ENCODE measurements at regions not wholly inside any gene's neighbourhood (a gene's known extent, or its start where the extent isn't known, plus 50 kb on each side); places are given as distances from the start of the nearest gene placed in this dataset.
"Not testable (repeated sequence)": the region's sequence is repeated elsewhere in the genome, so short reads cannot be mapped to it uniquely, and the experiment has no call there.

- DNase-seq (ENCODE audit: low read depth), result no peak
Measured at GRCh38 chr5:68067976-68068603, 147.5 kb upstream of the PIK3R1 start.

GRCh38 chr5:68067291-68067690, 148.3 kb upstream of the PIK3R1 start:
- DNase-seq (ENCODE audit: low read depth), result no peak

GRCh38 chr5:68066277-68066955, 149.1 kb upstream of the PIK3R1 start:
- DNase-seq (ENCODE audit: low read depth), result no peak

- not testable (repeated sequence) for DNase-seq (ENCODE audit: low read depth)
Measured at GRCh38 chr5:68065321-68065720, 150.2 kb upstream of the PIK3R1 start.

GRCh38 chr5:68060382-68060781, 155.2 kb upstream of the PIK3R1 start:
- DNase-seq (ENCODE audit: low read depth), result no peak

GRCh38 chr5:68057191-68057590, 158.4 kb upstream of the PIK3R1 start:
- no peak for DNase-seq (ENCODE audit: low read depth)

- DNase-seq (ENCODE audit: low read depth), result no peak
Measured at GRCh38 chr5:68055686-68056085, 159.9 kb upstream of the PIK3R1 start.

- DNase-seq (ENCODE audit: low read depth), result no peak
Measured at GRCh38 chr5:68054638-68055037, 160.9 kb upstream of the PIK3R1 start.

GRCh38 chr5:68053202-68053601, 162.4 kb upstream of the PIK3R1 start:
- DNase-seq (ENCODE audit: low read depth), result no peak

- DNase-seq (ENCODE audit: low read depth), result no peak
Measured at GRCh38 chr5:68049053-68049713, 166.4 kb upstream of the PIK3R1 start.

- DNase-seq (ENCODE audit: low read depth), result no peak
Measured at GRCh38 chr5:68048516-68048915, 167.0 kb upstream of the PIK3R1 start.

GRCh38 chr5:68048054-68048453, 167.5 kb upstream of the PIK3R1 start:
- not testable (repeated sequence) for DNase-seq (ENCODE audit: low read depth)

GRCh38 chr5:68047035-68047434, 168.5 kb upstream of the PIK3R1 start:
- no peak for DNase-seq (ENCODE audit: low read depth)

- peak; percentile 93 for DNase-seq (ENCODE audit: low read depth)
Measured at GRCh38 chr5:68046445-68046844, 169.1 kb upstream of the PIK3R1 start.

GRCh38 chr5:68041293-68041692, 174.3 kb upstream of the PIK3R1 start:
- no peak for DNase-seq (ENCODE audit: low read depth)

- no peak for DNase-seq (ENCODE audit: low read depth)
Measured at GRCh38 chr5:68037546-68037945, 178.0 kb upstream of the PIK3R1 start.

- no peak for DNase-seq (ENCODE audit: low read depth)
Measured at GRCh38 chr5:68033961-68034571, 181.5 kb upstream of the PIK3R1 start.

- no peak for DNase-seq (ENCODE audit: low read depth)
Measured at GRCh38 chr5:68033029-68033428, 182.5 kb upstream of the PIK3R1 start.

- no peak for DNase-seq (ENCODE audit: low read depth)
Measured at GRCh38 chr5:68032216-68032762, 183.3 kb upstream of the PIK3R1 start.

GRCh38 chr5:68028131-68028727, 187.3 kb upstream of the PIK3R1 start:
- DNase-seq (ENCODE audit: low read depth), result no peak

GRCh38 chr5:68027519-68027918, 188.0 kb upstream of the PIK3R1 start:
- no peak for DNase-seq (ENCODE audit: low read depth)
